IMR-90 (cell line): ENCODE measurements at regions not wholly inside any gene's neighbourhood (a gene's known extent, or its start where the extent isn't known, plus 50 kb on each side); places are given as distances from the start of the nearest gene placed in this dataset.

Source experiments
- MXI1 ChIP-seq: IDR thresholded peaks from 2 replicates; pipeline ENCODE4 v1.6.1; 2012; ENCODE audit warnings: low read depth, mild to moderate bottlenecking, low read length, moderate library complexity, borderline replicate concordance
- POLR2A ChIP-seq: IDR thresholded peaks from 2 replicates; pipeline ENCODE4 v1.6.1; 2012; ENCODE audit warnings: mild to moderate bottlenecking, low read depth, low read length
- TF ChIP-seq, protein P1 (sequence below): conservative IDR thresholded peaks from 2 replicates; pipeline ENCODE4 v1.5.1; 2012; ENCODE audit warnings: mild to moderate bottlenecking, low read depth, low read length, improper control_type of control experiment

DNA sequence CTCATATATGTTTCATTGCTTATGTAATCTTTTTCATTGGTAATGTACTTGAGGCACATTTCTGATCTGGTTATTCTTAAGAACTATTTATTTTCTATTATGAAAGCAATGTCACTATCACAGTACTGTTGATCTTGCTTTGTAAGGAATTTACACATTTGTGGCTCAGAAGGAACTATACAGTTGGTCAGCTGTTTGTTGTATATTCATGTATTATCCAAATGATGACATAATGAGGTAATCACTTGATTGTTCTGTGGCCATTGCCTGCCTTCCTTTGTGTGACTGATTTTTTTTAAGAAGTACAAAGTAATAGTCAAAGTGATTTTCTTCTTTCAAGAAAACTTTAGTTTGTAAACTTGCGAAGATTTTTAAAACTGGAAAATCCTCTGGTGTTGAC lies 399.9 kb downstream of the TMEM161B start:
- TF ChIP-seq POLR2A (no peak), MXI1 (no peak)
- TF ChIP-seq, protein P1, sequence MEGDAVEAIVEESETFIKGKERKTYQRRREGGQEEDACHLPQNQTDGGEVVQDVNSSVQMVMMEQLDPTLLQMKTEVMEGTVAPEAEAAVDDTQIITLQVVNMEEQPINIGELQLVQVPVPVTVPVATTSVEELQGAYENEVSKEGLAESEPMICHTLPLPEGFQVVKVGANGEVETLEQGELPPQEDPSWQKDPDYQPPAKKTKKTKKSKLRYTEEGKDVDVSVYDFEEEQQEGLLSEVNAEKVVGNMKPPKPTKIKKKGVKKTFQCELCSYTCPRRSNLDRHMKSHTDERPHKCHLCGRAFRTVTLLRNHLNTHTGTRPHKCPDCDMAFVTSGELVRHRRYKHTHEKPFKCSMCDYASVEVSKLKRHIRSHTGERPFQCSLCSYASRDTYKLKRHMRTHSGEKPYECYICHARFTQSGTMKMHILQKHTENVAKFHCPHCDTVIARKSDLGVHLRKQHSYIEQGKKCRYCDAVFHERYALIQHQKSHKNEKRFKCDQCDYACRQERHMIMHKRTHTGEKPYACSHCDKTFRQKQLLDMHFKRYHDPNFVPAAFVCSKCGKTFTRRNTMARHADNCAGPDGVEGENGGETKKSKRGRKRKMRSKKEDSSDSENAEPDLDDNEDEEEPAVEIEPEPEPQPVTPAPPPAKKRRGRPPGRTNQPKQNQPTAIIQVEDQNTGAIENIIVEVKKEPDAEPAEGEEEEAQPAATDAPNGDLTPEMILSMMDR, result no peak
